Body of pancreas (tissue), 4 donors: ENCODE measurements at regions not wholly inside any gene's neighbourhood (a gene's known extent, or its start where the extent isn't known, plus 50 kb on each side); places are given as distances from the start of the nearest gene placed in this dataset.
A peak's percentile ranks its signal among the peaks of the same experiment; 100 is the strongest.

Experiments used
- ATAC-seq: fragments of 150-250 bp; one replicate; pipeline ENCODE4 v1.9.1; 2016
- DNase-seq, 4 donors: peaks; one replicate each; pipeline ENCODE4 v3.0.0-alpha.2; 2019
- H3K27ac ChIP-seq, 4 donors: fragments of 200-600 bp; sonication (generic); 1 replicate in 3 of 4; 2 replicates in 1 of 4; pipeline versions ENCODE4 v1.5.1 to v1.6.1; 2016 to 2019; ENCODE audit warnings: mild to moderate bottlenecking in 1 of 4, mixed read lengths in 1 of 4, moderate library complexity in 1 of 4
- H3K27me3 ChIP-seq, 2 donors: fragments of 200-600 bp; sonication (generic); one replicate each; pipeline ENCODE4 v1.6.0; 2016; ENCODE audit warnings: mild to moderate bottlenecking in 1 of 2
- H3K36me3 ChIP-seq, 2 donors: fragments of 200-600 bp; sonication (generic); replicated peaks in 1 of 2; 2 replicates each; pipeline ENCODE4 v1.5.1; 2016; ENCODE audit warnings: low read depth in 2 of 2; ENCODE audit not compliant: insufficient read depth in 1 of 2
- H3K4me1 ChIP-seq: fragments of 200-600 bp; sonication (generic); one replicate; pipeline ENCODE4 v1.6.0; 2016
- H3K4me3 ChIP-seq, 2 donors: fragments of 200-600 bp; sonication (generic); 1 replicate in 1 of 2; 2 replicates in 1 of 2; pipeline ENCODE4 v1.5.1; 2016 to 2019
- H3K9me3 ChIP-seq, 3 donors: fragments of 200-600 bp; sonication (generic); 1 replicate in 2 of 3; 2 replicates in 1 of 3; pipeline ENCODE4 v1.5.1; 2016
- CTCF ChIP-seq, 7 experiments: fragments of 450-650 bp in 4 of 7; fragments of 200-600 bp in 3 of 7; sonication (generic) in 3 of 7; IDR thresholded peaks; one replicate each; pipeline ENCODE4 v1.5.1; 2016 to 2019; ENCODE audit warnings: antibody characterized with exemption in 7 of 7
- POLR2A ChIP-seq, 3 donors: fragments of 450-650 bp; IDR thresholded peaks; one replicate each; pipeline ENCODE4 v1.6.1; 2016; ENCODE audit warnings: antibody characterized with exemption in 3 of 3, mild to moderate bottlenecking in 2 of 3
- WGBS, 2 donors: methylation state at CpG; one replicate each; pipeline ENCODE4 v1.1.5; 2017; 5-methylcytosine and 5-hydroxymethylcytosine counted together
- intact Hi-C: fragments of 100-400 bp; cut with DNase I; formaldehyde crosslinking; loops from one replicate; pipeline ENCODE4 v1.15.1; 2023

- no peak for DNase-seq
- no peaks in the 10 kb centered on the region for H3K4me1 ChIP-seq
- no peaks in the 10 kb centered on the region for H3K27me3 ChIP-seq
- H3K9me3 ChIP-seq = no peaks in the 10 kb centered on the region
- H3K36me3 ChIP-seq = no peaks in the 10 kb centered on the region
- H3K27ac ChIP-seq = no peak overlapping the region
- ATAC-seq = no peak
- intact Hi-C loops = no loop called here
- WGBS, 2 donors = 65 to 79% methylated on average over 3 of the region's 3 CpGs
- no peak overlapping the region for H3K4me3 ChIP-seq
- TF ChIP-seq CTCF (IDR thresholded peaks at IDR 0.05) = no peak
- TF ChIP-seq POLR2A (IDR thresholded peaks at IDR 0.05) = no peak
These were observed 294.8 kb downstream of the GADD45G start for GRCh38 chr9:89899573-89899972.

DNA sequence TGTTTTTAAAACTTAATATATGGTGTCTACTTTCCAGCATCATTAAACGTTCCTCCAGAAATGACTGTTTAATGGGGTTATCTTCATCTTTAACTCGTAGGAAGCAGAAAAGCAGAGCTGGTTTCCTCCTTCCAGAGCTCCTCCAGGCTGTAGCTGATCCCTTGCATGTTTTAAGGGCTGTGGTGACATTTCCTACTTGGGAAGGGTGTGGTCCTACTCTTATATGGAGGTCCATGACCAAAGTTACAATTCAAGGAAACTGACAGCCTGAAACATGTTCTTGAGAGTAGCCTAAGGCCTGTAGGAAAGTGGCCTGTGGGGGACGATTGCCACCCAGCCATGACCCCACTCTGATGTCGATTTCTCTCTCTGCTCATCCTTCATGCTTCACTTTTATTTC is 297.1 kb downstream of the GADD45G start:
- no peaks in the 10 kb centered on the region for H3K27me3 ChIP-seq
- ATAC-seq = no peak
- no peaks in the 10 kb centered on the region for H3K4me1 ChIP-seq
- no peak overlapping the region for H3K4me3 ChIP-seq
- TF ChIP-seq CTCF (IDR thresholded peaks at IDR 0.05) (no peak), POLR2A (IDR thresholded peaks at IDR 0.05) (no peak)
- no peaks in the 10 kb centered on the region for H3K9me3 ChIP-seq
- intact Hi-C loops = no loop called here
- DNase-seq = no peak
- 71 to 81% methylated on average over 4 of the region's 4 CpGs for WGBS, 2 donors
- no peak overlapping the region for H3K27ac ChIP-seq
- no peaks in the 10 kb centered on the region for H3K36me3 ChIP-seq

DNA sequence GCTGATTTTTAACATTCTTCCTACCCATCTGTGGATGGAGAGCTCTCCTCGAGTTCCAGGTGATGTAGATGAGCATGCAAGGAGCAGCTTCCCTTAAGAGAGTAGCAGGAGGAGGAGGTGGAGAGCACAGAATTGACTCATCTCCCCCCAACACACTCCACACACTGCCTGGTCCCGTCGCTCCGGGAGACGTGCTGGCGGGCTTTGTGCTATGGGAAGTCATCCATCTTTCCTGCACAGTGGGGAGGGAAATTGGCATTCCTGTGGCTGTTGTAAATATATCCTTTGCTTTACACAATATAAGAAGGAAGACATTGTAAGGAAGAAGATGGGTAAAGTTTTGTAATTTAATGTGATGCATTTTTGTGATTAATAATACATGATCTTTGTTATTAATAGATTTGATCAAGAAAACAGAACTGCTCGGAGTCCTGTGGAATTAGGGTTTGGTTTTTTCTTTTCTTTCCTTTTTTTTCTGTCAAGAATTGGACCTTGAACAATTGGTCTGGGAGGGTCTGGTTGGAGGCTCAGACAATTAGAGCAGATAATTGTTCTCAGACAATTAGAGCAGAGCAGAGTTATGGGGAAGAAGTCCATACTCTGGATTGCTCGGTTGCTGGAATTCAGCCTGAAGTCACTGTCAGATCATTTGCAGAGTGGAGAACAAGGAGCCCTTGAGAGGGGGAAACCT is 297.8 kb downstream of the GADD45G start:
- no peaks in the 10 kb centered on the region for H3K36me3 ChIP-seq
- ATAC-seq (no peak), DNase-seq (no peak)
- H3K27ac ChIP-seq = no peak overlapping the region
- H3K4me3 ChIP-seq = no peak overlapping the region
- no peaks in the 10 kb centered on the region for H3K9me3 ChIP-seq
- no peak for TF ChIP-seq POLR2A (IDR thresholded peaks at IDR 0.05)
- no peak for TF ChIP-seq CTCF (IDR thresholded peaks at IDR 0.05)
- intact Hi-C loops = no loop called here
- H3K27me3 ChIP-seq = no peaks in the 10 kb centered on the region
- no peaks in the 10 kb centered on the region for H3K4me1 ChIP-seq
- WGBS, 2 donors = 70 to 90% methylated on average over 8 of the region's 8 CpGs

DNA sequence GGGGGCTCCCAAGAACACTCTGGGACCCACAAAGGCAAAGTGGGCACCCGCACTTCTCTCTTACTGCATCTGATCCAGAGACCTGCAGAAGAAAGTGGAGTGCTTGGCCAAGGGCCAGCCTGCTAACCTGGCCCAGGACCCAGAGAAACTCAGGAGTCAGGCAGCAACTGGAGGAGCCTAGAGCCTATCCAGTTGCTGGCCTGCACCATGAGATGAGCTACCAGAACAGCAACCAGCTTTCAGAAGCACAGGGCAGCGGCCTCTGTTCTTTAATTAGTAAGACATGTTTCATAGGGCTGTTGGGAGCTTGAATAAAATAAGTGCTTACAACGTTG is 298.3 kb downstream of the GADD45G start:
- WGBS, 2 donors = 76 to 82% methylated on average over 3 of the region's 3 CpGs
- no peaks in the 10 kb centered on the region for H3K9me3 ChIP-seq
- H3K36me3 ChIP-seq = no peaks in the 10 kb centered on the region
- H3K4me1 ChIP-seq = no peaks in the 10 kb centered on the region
- no peak overlapping the region for H3K27ac ChIP-seq
- TF ChIP-seq CTCF (IDR thresholded peaks at IDR 0.05) (no peak), POLR2A (IDR thresholded peaks at IDR 0.05) (no peak)
- ATAC-seq (no peak), DNase-seq (peak in 1 of 4 donors; percentile 31)
- intact Hi-C loops = no loop called here
- no peaks in the 10 kb centered on the region for H3K27me3 ChIP-seq
- no peak overlapping the region for H3K4me3 ChIP-seq

DNA sequence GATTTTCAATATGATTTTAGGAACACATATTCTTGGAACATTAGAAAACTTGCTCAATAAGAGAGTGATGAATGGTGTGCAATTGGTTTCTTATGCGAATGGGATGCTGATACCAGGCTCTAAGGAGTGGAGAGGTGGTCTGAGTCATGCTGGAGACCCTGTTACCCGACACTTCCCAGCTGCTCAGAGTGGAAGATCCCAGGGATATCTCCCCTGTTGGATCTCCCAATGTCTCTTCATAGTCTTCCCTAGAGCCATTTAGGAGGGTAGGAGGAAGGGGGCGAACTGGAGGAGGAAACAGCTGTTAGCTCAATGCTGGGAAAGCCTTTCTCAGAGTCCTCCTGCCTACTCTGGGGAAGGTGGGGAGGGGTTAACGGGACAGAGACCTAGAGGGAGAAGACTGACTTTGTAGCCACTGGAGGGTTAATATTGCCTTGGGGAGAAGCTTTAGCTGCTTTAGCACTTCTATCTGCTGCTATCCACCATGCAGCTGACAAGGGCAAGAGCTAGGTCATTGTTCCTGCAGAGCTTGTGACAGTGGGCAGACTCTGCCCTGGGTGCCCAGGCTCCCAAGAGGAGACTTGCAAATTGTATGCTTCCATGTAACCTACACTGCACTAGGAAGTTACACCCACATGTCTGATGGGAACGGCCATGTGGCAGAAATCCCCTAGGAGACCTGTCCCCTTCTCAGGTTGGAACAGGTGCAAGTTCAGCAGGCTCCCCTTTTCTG is 301.0 kb downstream of the GADD45G start:
- Histone ChIP-seq H3K4me1 (no peaks in the 10 kb centered on the region), H3K9me3 (no peaks in the 10 kb centered on the region), H3K4me3 (no peak overlapping the region), H3K27ac (no peak overlapping the region), H3K27me3 (no peaks in the 10 kb centered on the region), H3K36me3 (no peaks in the 10 kb centered on the region)
- WGBS, 2 donors = 66 to 77% methylated on average over 5 of the region's 5 CpGs
- TF ChIP-seq CTCF (IDR thresholded peaks at IDR 0.05) = no peak
- no peak for TF ChIP-seq POLR2A (IDR thresholded peaks at IDR 0.05)
- DNase-seq (no peak), ATAC-seq (no peak)
- intact Hi-C loops = no loop called here
